HCT116 (cell line): ENCODE measurements at regions not wholly inside any gene's neighbourhood (a gene's known extent, or its start where the extent isn't known, plus 50 kb on each side); places are given as distances from the start of the nearest gene placed in this dataset.

ENCODE experiments used
- ATAC-seq: fragments of 200-7000 bp; cut with Tn5 transposase; 2 replicates; pipeline ENCODE4 v1.9.1; 2020; ENCODE audit warnings: mild to moderate bottlenecking, moderate library complexity
- BruUV-seq: library from RNA; stranded (reverse); fragments of 400-500 nt; replicated peaks from 2 replicates; lab custom pipeline; 2021; lab: Mats Ljungman, UMichigan
- CTCF ChIA-PET: fragments of 300-600 bp; sonication (Branson Sonifier 250); formaldehyde crosslinking; loops from one replicate; lab custom pipeline; 2021; ENCODE audit warnings: antibody characterized with exemption; lab: Charles Lee
- POLR2A ChIA-PET: fragments of 300-600, 350-600 bp; sonication (Branson Sonifier 250); formaldehyde crosslinking; loops from one replicate; lab custom pipeline; 2021; ENCODE audit warnings: antibody characterized with exemption; lab: Charles Lee
- RAD21 ChIA-PET, 2 experiments: fragments of 300-600 bp; sonication (Branson Sonifier 250); formaldehyde crosslinking; loops; one replicate each; lab custom pipeline; 2023; ENCODE audit warnings: low total read pairs in 2 of 2; ENCODE audit not compliant: uncharacterized antibody in 2 of 2, unreplicated experiment in 2 of 2, low non-redundant PET in 1 of 2; lab: Charles Lee
- DNase-seq: peaks from one replicate; pipeline ENCODE4 v3.0.0-alpha.2; 2010; ENCODE audit warnings: low read depth, low spot score
- H2AFZ ChIP-seq: fragments of 200-600 bp; shearing (Covaris generic), sonication (generic); 2 replicates; pipeline ENCODE4 v1.6.1; 2017; ENCODE audit warnings: low read depth, mixed run types, mixed read lengths, antibody characterized with exemption, low read length; ENCODE audit not compliant: poor library complexity, severe bottlenecking
- H3K27ac ChIP-seq: 2 replicates; pipeline ENCODE4 v1.5.1; 2012; ENCODE audit warnings: low read depth, low read length
- H3K27me3 ChIP-seq: fragments of 200-600 bp; sonication (generic); 2 replicates; pipeline ENCODE4 v1.6.1; 2016; ENCODE audit warnings: mixed run types, low read length, mixed read lengths; ENCODE audit not compliant: insufficient read depth
- H3K36me3 ChIP-seq, 2 experiments: fragments of 200-500 bp in 1 of 2; fragments of 200-600 bp in 1 of 2; sonication (Bioruptor generic) in 1 of 2; sonication (generic) in 1 of 2; 2 replicates each; pipeline versions ENCODE4 v1.5.1 to v1.6.1; 2014 to 2016; ENCODE audit warnings: low read length in 2 of 2, inconsistent platforms in 1 of 2, mixed read lengths in 1 of 2, mixed run types in 1 of 2; ENCODE audit not compliant: insufficient read depth in 2 of 2, control insufficient read depth in 1 of 2
- H3K4me1 ChIP-seq, 2 experiments: fragments of 200-600 bp in 1 of 2; sonication (generic) in 1 of 2; 2 replicates each; pipeline versions ENCODE4 v1.5.1 to v1.6.1; 2012 to 2017; ENCODE audit warnings: low read length in 2 of 2, inconsistent platforms in 1 of 2, mild to moderate bottlenecking in 1 of 2, mixed read lengths in 1 of 2, mixed run types in 1 of 2, moderate library complexity in 1 of 2; ENCODE audit not compliant: insufficient read depth in 2 of 2, control insufficient read depth in 1 of 2
- H3K4me2 ChIP-seq: fragments of 200-600 bp; sonication (generic); 2 replicates; pipeline ENCODE4 v1.6.1; 2017; ENCODE audit warnings: mixed run types, low read length, mixed read lengths
- H3K4me3 ChIP-seq, 2 experiments: fragments of 200-600 bp in 1 of 2; sonication (generic) in 1 of 2; replicated peaks in 1 of 2; 2 replicates each; pipeline ENCODE4 v1.5.1; 2011 to 2016; ENCODE audit warnings: low read length in 2 of 2, control low read depth in 1 of 2, low read depth in 1 of 2, mild to moderate bottlenecking in 1 of 2, mixed read lengths in 1 of 2, mixed run types in 1 of 2
- H3K79me2 ChIP-seq: fragments of 200-600 bp; sonication (generic); 2 replicates; pipeline ENCODE4 v1.6.1; 2017; ENCODE audit warnings: mild to moderate bottlenecking, mixed run types, low read length, moderate library complexity, mixed read lengths; ENCODE audit not compliant: insufficient read depth
- H3K9ac ChIP-seq: fragments of 200-600 bp; sonication (generic); 2 replicates; pipeline ENCODE4 v1.6.1; 2016; ENCODE audit warnings: low read length, mixed read lengths
- H3K9me2 ChIP-seq: fragments of 200-600 bp; sonication (generic), shearing (Covaris generic); 2 replicates; pipeline ENCODE4 v1.6.1; 2017; ENCODE audit warnings: mixed run types, mild to moderate bottlenecking, moderate library complexity; ENCODE audit not compliant: insufficient read depth
- H3K9me3 ChIP-seq, 2 experiments: fragments of 200-500 bp in 1 of 2; fragments of 200-600 bp in 1 of 2; sonication (Bioruptor generic) in 1 of 2; sonication (generic) in 1 of 2; 2 replicates each; pipeline ENCODE4 v1.6.1; 2014 to 2017; ENCODE audit warnings: low read length in 2 of 2, mixed read lengths in 2 of 2, inconsistent platforms in 1 of 2, low read depth in 1 of 2, mild to moderate bottlenecking in 1 of 2, mixed run types in 1 of 2, moderate library complexity in 1 of 2; ENCODE audit not compliant: control insufficient read depth in 1 of 2, insufficient read depth in 1 of 2
- H4K20me1 ChIP-seq: fragments of 200-600 bp; sonication (generic), shearing (Covaris generic); 2 replicates; pipeline ENCODE4 v1.6.1; 2017; ENCODE audit warnings: mixed run types, mild to moderate bottlenecking, moderate library complexity; ENCODE audit not compliant: insufficient read depth
- ATF3 ChIP-seq: IDR thresholded peaks from 2 replicates; pipeline ENCODE4 v1.6.1; 2012
- EGR1 ChIP-seq: IDR thresholded peaks from 2 replicates; pipeline ENCODE4 v1.6.1; 2012; ENCODE audit warnings: low read depth
- EZH2 ChIP-seq: fragments of 200-600 bp; sonication (generic); IDR thresholded peaks from 2 replicates; pipeline ENCODE4 v1.6.1; 2017; ENCODE audit warnings: antibody characterized with exemption, mixed run types
- EZH2phosphoT487 ChIP-seq: fragments of 200-600 bp; IDR thresholded peaks from 2 replicates; pipeline ENCODE4 v1.6.1; 2018; ENCODE audit warnings: antibody characterized with exemption, borderline replicate concordance
- FOSL1 ChIP-seq: IDR thresholded peaks from 2 replicates; pipeline ENCODE4 v1.6.1; 2012; ENCODE audit warnings: low read depth
- JUND ChIP-seq: IDR thresholded peaks from 2 replicates; pipeline ENCODE4 v1.6.1; 2012
- MAX ChIP-seq: IDR thresholded peaks from 2 replicates; pipeline ENCODE4 v1.6.1; 2012
- POLR2AphosphoS5 ChIP-seq: IDR thresholded peaks from 2 replicates; pipeline ENCODE4 v1.6.1; 2011; ENCODE audit warnings: mild to moderate bottlenecking, low read depth, low read length, moderate library complexity
- REST ChIP-seq: IDR thresholded peaks from 2 replicates; pipeline ENCODE4 v1.6.1; 2012; ENCODE audit warnings: low read depth
- SP1 ChIP-seq: IDR thresholded peaks from 2 replicates; pipeline ENCODE4 v1.6.1; 2012; ENCODE audit warnings: low read depth
- SRF ChIP-seq: IDR thresholded peaks from 2 replicates; pipeline ENCODE4 v1.6.1; 2012; ENCODE audit warnings: low read depth
- TCF7L2 ChIP-seq: IDR thresholded peaks from 2 replicates; pipeline ENCODE4 v1.7.0; 2011; ENCODE audit warnings: borderline replicate concordance, inconsistent platforms; ENCODE audit not compliant: insufficient read depth, insufficient read length; ENCODE audit errors: extremely low read depth
- ZFX ChIP-seq: fragments of 450-650 bp; IDR thresholded peaks from 2 replicates; pipeline ENCODE4 v1.6.1; 2017
- intact Hi-C: fragments of 100-400 bp; cut with micrococcal nuclease; formaldehyde crosslinking; loops from 2 replicates; pipeline ENCODE4 v1.10.0; 2022

- ChIA-PET CTCF (no interaction called here), POLR2A (no interaction called here), RAD21 (no interaction called here)
- no peak overlapping the region for H3K4me3 ChIP-seq
- no peaks in the 10 kb centered on the region for H3K9me3 ChIP-seq
- no peak overlapping the region for H3K9ac ChIP-seq
- no peak overlapping the region for H3K4me2 ChIP-seq
- no peak overlapping the region for H2AFZ ChIP-seq
- H3K27me3 ChIP-seq, result no peaks in the 10 kb centered on the region
- no peaks in the 10 kb centered on the region for H3K9me2 ChIP-seq
- no peaks in the 10 kb centered on the region for H4K20me1 ChIP-seq
- TF ChIP-seq ZFX (no peak), TCF7L2 (no peak)
- ATAC-seq, result no peak
- no peak for DNase-seq
- no peaks in the 10 kb centered on the region for H3K79me2 ChIP-seq
- H3K27ac ChIP-seq, result no peak overlapping the region
- H3K36me3 ChIP-seq, result no peaks in the 10 kb centered on the region
- BruUV-seq, result no TSS peak
- intact Hi-C loops, result no loop called here
- no peaks in the 10 kb centered on the region for H3K4me1 ChIP-seq
Observed at GRCh38 chr17:416293-417206, 63.9 kb upstream of the RPH3AL start.

GRCh38 chr17:413706-414380 is 61.2 kb upstream of the RPH3AL start:
- intact Hi-C loops, result loop anchor here (5.0 kb wide), 2 partner anchors 568 to 583 kb away; partner anchors contain the start of gene TIMM22
- CTCF ChIA-PET, result interaction anchor here (1.0 kb wide), 1 partner anchor 287 kb away, joined by 4 read pairs; no protein-coding TSS in a partner anchor

More at GRCh38 chr17:413706-414380, 61.2 kb upstream of the RPH3AL start:
- RAD21 ChIA-PET, result no interaction called here
- Histone ChIP-seq H3K4me3 (no peak overlapping the region), H3K4me2 (no peak overlapping the region), H3K9me3 (no peaks in the 10 kb centered on the region), H3K9ac (no peak overlapping the region), H3K4me1 (peaks cover 6 to 19% of the 10 kb centered on the region in 2 experiments; a peak in 3 of 4 replicates), H3K79me2 (no peaks in the 10 kb centered on the region), H4K20me1 (no peaks in the 10 kb centered on the region), H3K27ac (no peak overlapping the region), H3K27me3 (no peaks in the 10 kb centered on the region), H2AFZ (no peak overlapping the region), H3K36me3 (no peaks in the 10 kb centered on the region), H3K9me2 (no peaks in the 10 kb centered on the region)
- ATAC-seq, result no peak
- POLR2A ChIA-PET, result no interaction called here
- TF ChIP-seq EZH2, result no peak
- no peak for TF ChIP-seq ATF3
- TF ChIP-seq SRF, result no peak
- TF ChIP-seq POLR2AphosphoS5, result no peak
- no peak for TF ChIP-seq REST
- no peak for TF ChIP-seq FOSL1
- no peak for TF ChIP-seq SP1
- no peak for TF ChIP-seq TCF7L2
- TF ChIP-seq EZH2phosphoT487, result no peak
- no peak for TF ChIP-seq JUND
- no peak for TF ChIP-seq EGR1
- TF ChIP-seq MAX, result no peak
- no peak for DNase-seq
- BruUV-seq, result no TSS peak
